ENCODE measurements at regions not wholly inside any gene's neighbourhood (a gene's known extent, or its start where the extent isn't known, plus 50 kb on each side); places are given as distances from the start of the nearest gene placed in this dataset.

DNA sequence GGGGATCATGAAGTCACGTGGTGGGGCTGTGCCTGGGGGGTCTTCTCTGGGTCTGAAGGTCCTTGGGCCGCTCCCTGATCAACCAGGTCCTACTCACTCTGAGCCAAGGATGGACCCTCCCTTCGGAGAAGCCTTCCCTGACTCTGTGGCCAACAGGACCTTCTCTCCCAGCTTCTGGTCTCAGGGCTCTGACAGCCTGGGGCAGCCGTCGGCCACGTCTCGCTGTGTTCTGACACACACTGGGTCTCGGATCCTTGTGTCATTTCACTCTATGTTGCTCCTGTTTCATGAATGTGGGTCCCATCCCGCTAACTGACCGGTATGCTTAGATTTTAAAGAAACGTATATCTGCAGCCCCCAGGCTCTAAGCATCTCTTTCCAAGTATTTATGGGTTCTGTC, 256.1 kb downstream of the ENGASE start:
- no TSS peak for BruUV-seq (replicated peaks)
- intact Hi-C loops (cut with micrococcal nuclease), result loop anchor here (5.0 kb wide), 1 partner anchor 38 kb away; no protein-coding TSS in a partner anchor
- DNase-seq (ENCODE audit: low read depth, low spot score), result no peak
- H3K27me3 ChIP-seq (ENCODE audit: control insufficient read depth in 2 of 2, insufficient read depth in 2 of 2, low read length in 2 of 2), result no peaks in the 10 kb centered on the region
- POLR2A ChIA-PET, result no interaction called here
- no peaks in the 10 kb centered on the region for H3K36me3 ChIP-seq (ENCODE audit: control insufficient read depth in 2 of 2, extremely low read depth in 1 of 2, insufficient read depth in 2 of 2, low read length in 2 of 2)
- no peak overlapping the region for H3K27ac ChIP-seq (ENCODE audit: insufficient read depth, low read depth, low read length)
- no peaks in the 10 kb centered on the region for H3K9me1 ChIP-seq (replicated peaks; ENCODE audit: control insufficient read depth, extremely low read depth, insufficient read depth, low read length)
- dilution Hi-C loops (cut with MboI; ENCODE audit: extremely low pct_ligation_motif_present, low sequenced_read_pairs), result no loop called here
- CTCF ChIA-PET, result no interaction called here
- H4K20me1 ChIP-seq (replicated peaks; ENCODE audit: control insufficient read depth, extremely low read depth, insufficient read depth, low read length), result no peaks in the 10 kb centered on the region
- no peaks in the 10 kb centered on the region for H3K79me2 ChIP-seq (ENCODE audit: control insufficient read depth, insufficient read depth, low read length)
- no peak overlapping the region for H3K4me2 ChIP-seq (ENCODE audit: insufficient read depth, low read length)
- no peak overlapping the region for H3K9ac ChIP-seq (replicated peaks; ENCODE audit: extremely low read depth, insufficient read depth, low read length)
- no peaks in the 10 kb centered on the region for H3K4me1 ChIP-seq (ENCODE audit: control insufficient read depth, extremely low read depth, insufficient read depth, low read length)
- FAIRE-seq, result no peak
- no peak overlapping the region for H3K4me3 ChIP-seq (replicated peaks in 1 of 3; ENCODE audit: insufficient read depth in 1 of 3, low read depth in 1 of 3, low read length in 3 of 3)
- H3K9me3 ChIP-seq (replicated peaks; ENCODE audit: control insufficient read depth, insufficient read depth, low read length), result no peaks in the 10 kb centered on the region
- TF ChIP-seq, protein P1, sequence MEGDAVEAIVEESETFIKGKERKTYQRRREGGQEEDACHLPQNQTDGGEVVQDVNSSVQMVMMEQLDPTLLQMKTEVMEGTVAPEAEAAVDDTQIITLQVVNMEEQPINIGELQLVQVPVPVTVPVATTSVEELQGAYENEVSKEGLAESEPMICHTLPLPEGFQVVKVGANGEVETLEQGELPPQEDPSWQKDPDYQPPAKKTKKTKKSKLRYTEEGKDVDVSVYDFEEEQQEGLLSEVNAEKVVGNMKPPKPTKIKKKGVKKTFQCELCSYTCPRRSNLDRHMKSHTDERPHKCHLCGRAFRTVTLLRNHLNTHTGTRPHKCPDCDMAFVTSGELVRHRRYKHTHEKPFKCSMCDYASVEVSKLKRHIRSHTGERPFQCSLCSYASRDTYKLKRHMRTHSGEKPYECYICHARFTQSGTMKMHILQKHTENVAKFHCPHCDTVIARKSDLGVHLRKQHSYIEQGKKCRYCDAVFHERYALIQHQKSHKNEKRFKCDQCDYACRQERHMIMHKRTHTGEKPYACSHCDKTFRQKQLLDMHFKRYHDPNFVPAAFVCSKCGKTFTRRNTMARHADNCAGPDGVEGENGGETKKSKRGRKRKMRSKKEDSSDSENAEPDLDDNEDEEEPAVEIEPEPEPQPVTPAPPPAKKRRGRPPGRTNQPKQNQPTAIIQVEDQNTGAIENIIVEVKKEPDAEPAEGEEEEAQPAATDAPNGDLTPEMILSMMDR (IDR thresholded peaks at IDR 0.05; ENCODE audit: extremely low read depth in 1 of 2, insufficient read depth in 1 of 2, low read depth in 1 of 2, low read length in 2 of 2), result no peak
- TF ChIP-seq GATA2 (IDR thresholded peaks at IDR 0.05; ENCODE audit: insufficient read depth, insufficient read length, low read depth, low read length) (no peak), EZH2 (IDR thresholded peaks at IDR 0.05; ENCODE audit: borderline replicate concordance, low read depth, low read length, severe bottlenecking) (no peak), POLR2AphosphoS5 (IDR thresholded peaks at IDR 0.05; ENCODE audit: insufficient read depth, low read depth, low read length) (no peak), POLR2A (IDR thresholded peaks at IDR 0.05; ENCODE audit: low read depth, low read length) (no peak), FOS (IDR thresholded peaks at IDR 0.05; ENCODE audit: borderline replicate concordance, insufficient read depth, low read length) (no peak), JUN (IDR thresholded peaks at IDR 0.05; ENCODE audit: borderline replicate concordance, insufficient read depth, insufficient read length, low read depth) (no peak), MYC (IDR thresholded peaks at IDR 0.05; ENCODE audit: low read depth, low read length) (no peak)
- TF ChIP-seq, protein P2, sequence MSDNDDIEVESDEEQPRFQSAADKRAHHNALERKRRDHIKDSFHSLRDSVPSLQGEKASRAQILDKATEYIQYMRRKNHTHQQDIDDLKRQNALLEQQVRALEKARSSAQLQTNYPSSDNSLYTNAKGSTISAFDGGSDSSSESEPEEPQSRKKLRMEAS (IDR thresholded peaks at IDR 0.05; ENCODE audit: insufficient read depth, insufficient read length), result no peak
- no peak overlapping the region for H2AFZ ChIP-seq (ENCODE audit: low read depth, low read length)
